Fibroblast of villous mesenchyme (primary cell): ENCODE measurements at regions not wholly inside any gene's neighbourhood (a gene's known extent, or its start where the extent isn't known, plus 50 kb on each side); places are given as distances from the start of the nearest gene placed in this dataset.
"Not testable (repeated sequence)": the region's sequence is repeated elsewhere in the genome, so short reads cannot be mapped to it uniquely, and the experiment has no call there.

Source experiments
- DNase-seq: peaks from one replicate; pipeline ENCODE4 v3.0.0-alpha.2; 2010; ENCODE audit warnings: low read depth
- H3K4me3 ChIP-seq: 2 replicates; pipeline ENCODE4 v1.5.1; 2011; ENCODE audit warnings: low read depth, mild to moderate bottlenecking, low read length
- TF ChIP-seq, protein P1 (sequence below): IDR thresholded peaks from 2 replicates; pipeline ENCODE4 v1.5.1; 2012; ENCODE audit warnings: low read depth, mild to moderate bottlenecking, low read length; ENCODE audit not compliant: insufficient read depth

- TF ChIP-seq, protein P1, sequence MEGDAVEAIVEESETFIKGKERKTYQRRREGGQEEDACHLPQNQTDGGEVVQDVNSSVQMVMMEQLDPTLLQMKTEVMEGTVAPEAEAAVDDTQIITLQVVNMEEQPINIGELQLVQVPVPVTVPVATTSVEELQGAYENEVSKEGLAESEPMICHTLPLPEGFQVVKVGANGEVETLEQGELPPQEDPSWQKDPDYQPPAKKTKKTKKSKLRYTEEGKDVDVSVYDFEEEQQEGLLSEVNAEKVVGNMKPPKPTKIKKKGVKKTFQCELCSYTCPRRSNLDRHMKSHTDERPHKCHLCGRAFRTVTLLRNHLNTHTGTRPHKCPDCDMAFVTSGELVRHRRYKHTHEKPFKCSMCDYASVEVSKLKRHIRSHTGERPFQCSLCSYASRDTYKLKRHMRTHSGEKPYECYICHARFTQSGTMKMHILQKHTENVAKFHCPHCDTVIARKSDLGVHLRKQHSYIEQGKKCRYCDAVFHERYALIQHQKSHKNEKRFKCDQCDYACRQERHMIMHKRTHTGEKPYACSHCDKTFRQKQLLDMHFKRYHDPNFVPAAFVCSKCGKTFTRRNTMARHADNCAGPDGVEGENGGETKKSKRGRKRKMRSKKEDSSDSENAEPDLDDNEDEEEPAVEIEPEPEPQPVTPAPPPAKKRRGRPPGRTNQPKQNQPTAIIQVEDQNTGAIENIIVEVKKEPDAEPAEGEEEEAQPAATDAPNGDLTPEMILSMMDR = no peak
- H3K4me3 ChIP-seq = no peak overlapping the region
- no peak for DNase-seq
Measured at GRCh38 chr7:81066797-81067196, 147.9 kb upstream of the SEMA3C start.

- no peak overlapping the region for H3K4me3 ChIP-seq
- DNase-seq = no peak
- TF ChIP-seq, protein P1 = no peak
Measured at GRCh38 chr7:81064426-81064825, 145.6 kb upstream of the SEMA3C start.

DNA sequence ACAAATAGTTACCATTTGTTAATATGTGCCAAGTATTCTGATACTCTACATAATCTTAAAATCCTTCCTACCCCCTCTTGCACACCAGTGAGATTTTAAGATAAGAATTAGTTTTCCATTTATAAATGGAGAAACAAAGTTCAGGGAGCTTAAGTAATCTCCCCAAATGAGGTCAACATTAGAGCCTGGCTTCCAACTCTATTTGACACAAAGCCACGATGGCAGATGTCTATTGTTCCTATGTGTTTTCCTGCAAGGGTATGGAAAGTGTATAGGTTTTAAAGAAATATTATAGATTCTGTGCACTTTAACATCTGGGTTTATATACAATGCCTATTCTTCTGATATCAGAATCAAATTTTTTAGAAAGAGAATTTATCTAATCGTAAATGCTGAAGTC, 143.9 kb upstream of the SEMA3C start:
- no peak for DNase-seq
- no peak overlapping the region for H3K4me3 ChIP-seq
- TF ChIP-seq, protein P1 = no peak

DNA sequence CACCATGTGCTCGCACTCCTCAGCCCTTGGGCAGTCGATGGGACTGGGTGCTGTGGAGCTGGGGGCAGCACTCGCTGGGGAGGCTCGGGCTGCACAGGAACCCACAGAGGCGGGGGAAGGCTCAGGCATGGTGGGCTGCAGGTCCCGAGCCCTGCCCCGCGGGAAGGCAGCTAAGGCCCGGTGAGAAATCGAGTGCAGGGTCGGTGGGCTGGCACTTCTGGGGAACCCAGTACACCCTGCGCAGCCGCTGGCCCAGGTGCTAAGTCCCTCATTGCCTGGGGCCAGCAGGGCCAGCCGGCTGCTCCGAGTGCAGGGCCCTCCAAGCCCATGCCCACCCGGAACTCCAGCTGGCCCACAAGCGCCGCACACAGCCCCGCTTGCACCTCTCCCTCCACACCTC, 138.6 kb upstream of the SEMA3C start:
- not testable (repeated sequence) for H3K4me3 ChIP-seq, DNase-seq

GRCh38 chr7:81053623-81054022, 134.8 kb upstream of the SEMA3C start:
- TF ChIP-seq, protein P1 = no peak
- no peak overlapping the region for H3K4me3 ChIP-seq
- DNase-seq = no peak

GRCh38 chr7:81051811-81052413, 133.1 kb upstream of the SEMA3C start:
- DNase-seq = no peak
- no peak overlapping the region for H3K4me3 ChIP-seq
- TF ChIP-seq, protein P1 = no peak

- TF ChIP-seq, protein P1 = no peak
- no peak overlapping the region for H3K4me3 ChIP-seq
- no peak for DNase-seq
Measured at GRCh38 chr7:81045491-81046030, 126.7 kb upstream of the SEMA3C start.

- DNase-seq, H3K4me3 ChIP-seq: not testable (repeated sequence)
Measured at GRCh38 chr7:81042646-81043045, 123.8 kb upstream of the SEMA3C start.
